ENCODE measurements at regions not wholly inside any gene's neighbourhood (a gene's known extent, or its start where the extent isn't known, plus 50 kb on each side); places are given as distances from the start of the nearest gene placed in this dataset.

- H3K27ac Mint-ChIP-seq: no peak overlapping the region
These were observed 211.2 kb downstream of the TSHZ3 start for GRCh38 chr19:31138077-31138476.

DNA sequence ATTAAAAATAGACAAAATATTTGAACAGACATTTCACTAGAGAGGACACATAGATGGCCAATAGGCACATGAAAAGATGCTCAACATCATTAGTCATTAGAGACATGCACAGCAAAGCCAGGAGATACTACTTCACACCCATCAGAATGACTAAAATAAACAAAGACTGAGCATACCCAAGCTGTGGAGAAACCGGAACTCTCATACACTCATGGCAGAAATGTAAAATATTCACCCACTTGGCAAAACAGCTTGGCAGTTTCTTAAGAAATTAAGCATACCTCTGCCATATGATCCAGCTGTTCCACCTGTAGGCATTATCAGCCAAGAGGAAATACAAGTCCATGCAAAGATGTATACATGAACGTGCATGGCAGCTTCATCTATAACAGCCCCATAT, 213.4 kb downstream of the TSHZ3 start:
- Histone ChIP-seq H2AFZ (replicated peaks) (no peak overlapping the region), H3K4me1 (no peaks in the 10 kb centered on the region), H3K4me2 (no peak overlapping the region), H3F3A (ENCODE audit: low read depth) (no peaks in the 10 kb centered on the region), H3K36me3 (no peaks in the 10 kb centered on the region), H3K4me3 (no peak overlapping the region), H3K27me3 (no peaks in the 10 kb centered on the region), H3K9ac (no peak overlapping the region), H4K20me1 (ENCODE audit: low read depth) (no peaks in the 10 kb centered on the region), H3K27ac (no peak overlapping the region), H3K79me2 (ENCODE audit: low read depth) (no peaks in the 10 kb centered on the region), H3K9me3 (ENCODE audit: low read depth) (no peaks in the 10 kb centered on the region)
- Mint-ChIP-seq H3K4me1 (no peaks in the 10 kb centered on the region), H3K27ac (no peak overlapping the region), H3K4me3 (no peak overlapping the region), H3K27me3 (ENCODE audit: insufficient read depth, low read depth) (no peaks in the 10 kb centered on the region), H3K36me3 (no peaks in the 10 kb centered on the region), H3K9me3 (no peaks in the 10 kb centered on the region)
- TF ChIP-seq EZH2phosphoT487 (IDR thresholded peaks at IDR 0.05): no peak
- no peak for TF ChIP-seq CTCF (IDR thresholded peaks at IDR 0.05)
- no peak for TF ChIP-seq EZH2 (IDR thresholded peaks at IDR 0.05)
- DNase-seq (ENCODE audit: low spot score): no peak

More at GRCh38 chr19:31138077-31138476, 211.2 kb downstream of the TSHZ3 start:
- no peak for TF ChIP-seq CTCF (IDR thresholded peaks at IDR 0.05)
- TF ChIP-seq EZH2phosphoT487 (IDR thresholded peaks at IDR 0.05): no peak
- no peak for TF ChIP-seq EZH2 (IDR thresholded peaks at IDR 0.05)
- peaks cover 3% of the 10 kb centered on the region for H3K4me1 Mint-ChIP-seq
- no peaks in the 10 kb centered on the region for H3K9me3 Mint-ChIP-seq
- Histone ChIP-seq H3K27ac (no peak overlapping the region), H3K9me3 (ENCODE audit: low read depth) (no peaks in the 10 kb centered on the region), H3K4me2 (no peak overlapping the region), H3K79me2 (ENCODE audit: low read depth) (no peaks in the 10 kb centered on the region), H3K36me3 (no peaks in the 10 kb centered on the region), H2AFZ (replicated peaks) (no peak overlapping the region), H3K27me3 (no peaks in the 10 kb centered on the region), H4K20me1 (ENCODE audit: low read depth) (no peaks in the 10 kb centered on the region), H3K4me1 (no peaks in the 10 kb centered on the region), H3K9ac (no peak overlapping the region), H3F3A (ENCODE audit: low read depth) (no peaks in the 10 kb centered on the region), H3K4me3 (no peak overlapping the region)
- no peaks in the 10 kb centered on the region for H3K36me3 Mint-ChIP-seq
- DNase-seq (ENCODE audit: low spot score): no peak
- no peak overlapping the region for H3K4me3 Mint-ChIP-seq
- peaks cover 2% of the 10 kb centered on the region for H3K27me3 Mint-ChIP-seq (ENCODE audit: insufficient read depth, low read depth)

DNA sequence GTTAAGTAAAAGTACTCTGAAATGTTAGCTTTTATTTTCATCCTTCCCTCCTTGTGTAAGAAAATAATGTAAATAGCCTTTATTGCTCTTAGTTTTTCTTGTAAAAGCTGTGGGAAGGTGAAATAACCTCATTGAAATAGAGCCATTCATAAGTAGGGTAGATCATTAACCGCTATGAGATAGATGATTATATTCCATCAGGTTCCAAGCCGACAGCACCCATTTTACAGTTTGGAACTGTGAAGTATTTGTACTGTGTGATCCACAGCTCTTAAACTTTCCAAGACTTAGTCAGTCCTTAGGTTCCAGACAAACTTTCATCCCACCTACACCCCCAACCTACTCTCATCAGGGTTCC, 216.5 kb downstream of the TSHZ3 start:
- DNase-seq (ENCODE audit: low spot score): no peak
- Histone ChIP-seq H3K4me2 (no peak overlapping the region), H3K27me3 (no peaks in the 10 kb centered on the region), H2AFZ (replicated peaks) (no peak overlapping the region), H3K9ac (no peak overlapping the region), H3F3A (ENCODE audit: low read depth) (no peaks in the 10 kb centered on the region), H3K9me3 (ENCODE audit: low read depth) (no peaks in the 10 kb centered on the region), H3K79me2 (ENCODE audit: low read depth) (no peaks in the 10 kb centered on the region), H3K4me3 (no peak overlapping the region), H3K27ac (no peak overlapping the region), H3K4me1 (no peaks in the 10 kb centered on the region), H4K20me1 (ENCODE audit: low read depth) (no peaks in the 10 kb centered on the region), H3K36me3 (no peaks in the 10 kb centered on the region)
- no peaks in the 10 kb centered on the region for H3K36me3 Mint-ChIP-seq
- no peak overlapping the region for H3K27ac Mint-ChIP-seq
- TF ChIP-seq EZH2phosphoT487 (IDR thresholded peaks at IDR 0.05): no peak
- no peak for TF ChIP-seq CTCF (IDR thresholded peaks at IDR 0.05)
- no peak for TF ChIP-seq EZH2 (IDR thresholded peaks at IDR 0.05)
- peaks cover 5% of the 10 kb centered on the region for H3K9me3 Mint-ChIP-seq
- H3K4me1 Mint-ChIP-seq: no peaks in the 10 kb centered on the region
- H3K27me3 Mint-ChIP-seq (ENCODE audit: insufficient read depth, low read depth): no peaks in the 10 kb centered on the region
- H3K4me3 Mint-ChIP-seq: no peak overlapping the region

GRCh38 chr19:31128291-31128690, 220.9 kb downstream of the TSHZ3 start:
- H3K4me2 ChIP-seq: no peak overlapping the region
- Mint-ChIP-seq H3K4me3 (no peak overlapping the region), H3K9me3 (peaks cover 5% of the 10 kb centered on the region), H3K27ac (no peak overlapping the region), H3K36me3 (no peaks in the 10 kb centered on the region), H3K4me1 (no peaks in the 10 kb centered on the region), H3K27me3 (ENCODE audit: insufficient read depth, low read depth) (no peaks in the 10 kb centered on the region)
- H3K9me3 ChIP-seq (ENCODE audit: low read depth): no peaks in the 10 kb centered on the region
- H3K4me1 ChIP-seq: no peaks in the 10 kb centered on the region
- no peak overlapping the region for H2AFZ ChIP-seq (replicated peaks)
- no peaks in the 10 kb centered on the region for H3K36me3 ChIP-seq
- H3K27me3 ChIP-seq: no peaks in the 10 kb centered on the region
- H3F3A ChIP-seq (ENCODE audit: low read depth): no peaks in the 10 kb centered on the region
- H4K20me1 ChIP-seq (ENCODE audit: low read depth): no peaks in the 10 kb centered on the region
- TF ChIP-seq EZH2 (IDR thresholded peaks at IDR 0.05): no peak
- no peak for TF ChIP-seq EZH2phosphoT487 (IDR thresholded peaks at IDR 0.05)
- no peak for TF ChIP-seq CTCF (IDR thresholded peaks at IDR 0.05)
- H3K27ac ChIP-seq: no peak overlapping the region
- H3K4me3 ChIP-seq: no peak overlapping the region
- H3K79me2 ChIP-seq (ENCODE audit: low read depth): no peaks in the 10 kb centered on the region
- no peak for DNase-seq (ENCODE audit: low spot score)
- H3K9ac ChIP-seq: no peak overlapping the region

Measured in neural progenitor cell (in vitro differentiated cells).